Large intestine (tissue), 3 donors: ENCODE measurements at regions not wholly inside any gene's neighbourhood (a gene's known extent, or its start where the extent isn't known, plus 50 kb on each side); places are given as distances from the start of the nearest gene placed in this dataset.

Experiments
- DNase-seq, 2 donors: peaks; one replicate each; pipeline versions ENCODE4 v3.0.0 to v3.0.0-alpha.2; 2013
- H3K27ac ChIP-seq: one replicate; pipeline ENCODE4 v1.5.1; 2013; ENCODE audit warnings: low read length
- H3K27me3 ChIP-seq: 2 replicates; pipeline ENCODE4 v1.6.1; 2013; ENCODE audit warnings: low read length; ENCODE audit not compliant: control insufficient read depth, insufficient read depth
- H3K36me3 ChIP-seq: 2 replicates; pipeline ENCODE4 v1.6.1; 2013; ENCODE audit warnings: low read length; ENCODE audit not compliant: control insufficient read depth, insufficient read depth
- H3K4me1 ChIP-seq: one replicate; pipeline ENCODE4 v1.6.1; 2013; ENCODE audit warnings: low read length; ENCODE audit not compliant: control insufficient read depth, insufficient read depth
- H3K4me3 ChIP-seq: one replicate; pipeline ENCODE4 v1.5.1; 2013; ENCODE audit warnings: low read length
- H3K9me3 ChIP-seq: one replicate; pipeline ENCODE4 v1.6.1; 2013; ENCODE audit warnings: mild to moderate bottlenecking, low read depth, low read length, moderate library complexity; ENCODE audit not compliant: control insufficient read depth
- WGBS: methylation state at CpG from one replicate; pipeline ENCODE4 v1.1.5; 2013; ENCODE audit warnings: low lambda C conversion rate; ENCODE audit not compliant: insufficient coverage; 5-methylcytosine and 5-hydroxymethylcytosine counted together

GRCh38 chr7:106337754-106338153 is 53.0 kb upstream of the NAMPT start:
- 75% methylated on average over 2 of the region's 2 CpGs for WGBS
- no peaks in the 10 kb centered on the region for H3K4me1 ChIP-seq
- H3K36me3 ChIP-seq: no peaks in the 10 kb centered on the region

GRCh38 chr7:106335814-106336213 is 51.0 kb upstream of the NAMPT start:
- no peak overlapping the region for H3K27ac ChIP-seq
- no peaks in the 10 kb centered on the region for H3K4me1 ChIP-seq
- DNase-seq: no peak
- no peak overlapping the region for H3K4me3 ChIP-seq
- H3K27me3 ChIP-seq: no peaks in the 10 kb centered on the region
- H3K36me3 ChIP-seq: no peaks in the 10 kb centered on the region
- peaks cover 3% of the 10 kb centered on the region for H3K9me3 ChIP-seq

More at GRCh38 chr7:106337754-106338153, 53.0 kb upstream of the NAMPT start:
- H3K27me3 ChIP-seq: no peaks in the 10 kb centered on the region
- no peak for DNase-seq
- peaks cover 9% of the 10 kb centered on the region for H3K9me3 ChIP-seq
- H3K4me3 ChIP-seq: no peak overlapping the region
- H3K27ac ChIP-seq: no peak overlapping the region
